Dendritic cell treated with granulocyte-macrophage colony-stimulating factor and Interleukin-4, amounts not matched to agents 40 ng/mL and 50 ng/mL, for 4 days (primary cell): ENCODE measurements at regions not wholly inside any gene's neighbourhood (a gene's known extent, or its start where the extent isn't known, plus 50 kb on each side); places are given as distances from the start of the nearest gene placed in this dataset.

ENCODE experiments used
- H3K27ac Mint-ChIP-seq: one replicate; pipeline ENCODE4 v1.8.0; 2022; ENCODE audit warnings: mild to moderate bottlenecking, mixed read lengths
- H3K27me3 Mint-ChIP-seq: one replicate; pipeline ENCODE4 v1.8.0; 2022; ENCODE audit warnings: mild to moderate bottlenecking, mixed read lengths
- H3K36me3 Mint-ChIP-seq: one replicate; pipeline ENCODE4 v1.8.0; 2022; ENCODE audit warnings: low read depth, mixed read lengths
- H3K4me1 Mint-ChIP-seq: one replicate; pipeline ENCODE4 v1.8.0; 2022; ENCODE audit warnings: low read depth, mixed read lengths
- H3K4me3 Mint-ChIP-seq: one replicate; pipeline ENCODE4 v1.8.0; 2022; ENCODE audit warnings: mild to moderate bottlenecking, moderate library complexity, mixed read lengths
- H3K9me3 Mint-ChIP-seq: one replicate; pipeline ENCODE4 v1.8.0; 2022; ENCODE audit warnings: mixed read lengths
- intact Hi-C: fragments of 100-400 bp; cut with micrococcal nuclease; formaldehyde crosslinking; loops from one replicate; pipeline ENCODE4 v1.15.0; 2022

DNA sequence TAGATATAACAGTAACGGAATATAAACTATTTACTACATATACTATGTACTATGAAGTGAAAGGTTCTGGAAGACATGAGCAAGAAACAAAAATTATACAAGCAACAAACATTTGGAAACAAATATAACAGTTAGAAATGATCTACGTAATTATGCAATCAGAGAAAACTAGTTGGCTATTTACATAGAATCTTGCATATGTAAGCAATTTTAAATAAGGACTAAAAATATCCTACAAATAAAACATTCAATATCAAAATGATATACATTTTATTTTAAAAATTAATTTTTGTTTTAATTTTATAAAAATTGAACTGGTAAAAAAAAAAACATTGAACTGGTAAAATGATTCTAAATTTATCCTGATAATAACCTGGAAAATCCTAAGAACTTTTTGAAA lies 642.5 kb upstream of the PCDH10 start:
- Mint-ChIP-seq H3K27me3 (no peaks in the 10 kb centered on the region), H3K4me3 (no peak overlapping the region)
- intact Hi-C loops, result no loop called here

DNA sequence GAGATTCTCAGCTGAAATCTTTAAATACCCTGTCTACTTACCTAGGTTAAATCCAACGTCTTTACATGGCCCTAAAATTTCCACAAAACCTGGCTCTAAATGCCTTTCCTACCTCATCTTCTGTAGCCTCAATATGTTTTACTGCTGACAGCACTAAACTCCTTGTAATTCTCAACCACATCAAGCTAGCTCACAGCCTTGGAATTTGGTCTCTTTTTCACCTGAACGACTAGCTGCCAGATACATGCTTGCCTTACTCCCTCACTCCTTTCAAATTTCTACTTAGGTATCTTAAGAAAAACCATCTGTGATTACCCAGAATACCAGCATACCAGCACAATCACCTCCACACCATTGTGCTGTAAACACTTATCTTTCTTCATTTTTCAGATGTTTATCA lies 635.6 kb upstream of the PCDH10 start:
- no peaks in the 10 kb centered on the region for H3K9me3 Mint-ChIP-seq
- no peak overlapping the region for H3K4me3 Mint-ChIP-seq
- no peak overlapping the region for H3K27ac Mint-ChIP-seq
- H3K4me1 Mint-ChIP-seq, result no peaks in the 10 kb centered on the region
- H3K36me3 Mint-ChIP-seq, result no peaks in the 10 kb centered on the region
- intact Hi-C loops, result no loop called here
- no peaks in the 10 kb centered on the region for H3K27me3 Mint-ChIP-seq

More for the DNA sequence above, 642.5 kb upstream of the PCDH10 start:
- no peak overlapping the region for H3K27ac Mint-ChIP-seq
- H3K36me3 Mint-ChIP-seq, result no peaks in the 10 kb centered on the region
- H3K4me1 Mint-ChIP-seq, result no peaks in the 10 kb centered on the region
- H3K9me3 Mint-ChIP-seq, result no peaks in the 10 kb centered on the region

DNA sequence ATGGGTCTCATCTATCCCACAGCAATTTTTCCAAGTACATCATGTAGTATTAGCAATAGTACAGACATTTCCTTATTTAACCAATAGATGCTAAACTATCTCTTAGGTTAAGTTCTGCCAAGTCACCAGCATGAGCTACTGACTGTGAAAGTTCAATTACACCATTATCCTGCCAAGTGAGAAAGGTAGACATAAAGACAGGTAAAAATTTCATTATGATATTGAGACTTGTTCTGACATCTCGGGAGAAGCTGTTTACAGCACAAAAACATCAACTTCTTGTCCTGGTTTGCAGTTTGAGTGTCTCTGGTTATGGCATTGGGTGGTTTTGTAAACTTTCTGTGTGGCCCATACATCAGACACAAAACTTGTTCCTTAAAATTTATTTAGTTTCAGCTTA lies 622.4 kb upstream of the PCDH10 start:
- no peaks in the 10 kb centered on the region for H3K4me1 Mint-ChIP-seq
- no peaks in the 10 kb centered on the region for H3K27me3 Mint-ChIP-seq
- H3K36me3 Mint-ChIP-seq, result no peaks in the 10 kb centered on the region
- H3K27ac Mint-ChIP-seq, result no peak overlapping the region
- H3K4me3 Mint-ChIP-seq, result no peak overlapping the region
- intact Hi-C loops, result no loop called here
- H3K9me3 Mint-ChIP-seq, result no peaks in the 10 kb centered on the region

DNA sequence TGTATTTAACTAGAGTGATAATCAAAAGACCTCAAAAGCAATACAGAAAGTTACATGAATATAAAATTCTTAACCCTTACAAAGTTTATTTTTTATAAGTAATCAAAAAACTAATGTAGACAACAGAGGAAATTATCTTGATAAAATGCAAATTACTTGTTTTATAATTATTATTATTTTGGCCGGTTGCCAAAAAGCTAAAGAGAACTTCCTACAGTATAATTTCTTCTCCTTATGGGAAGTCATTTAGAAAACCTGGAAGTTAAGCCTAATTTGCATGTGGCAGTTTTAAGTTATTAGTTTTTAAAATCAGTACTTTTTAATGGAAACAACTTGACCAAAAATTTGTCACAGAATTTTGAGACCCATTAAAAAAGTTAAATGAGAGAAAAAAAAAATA lies 621.3 kb upstream of the PCDH10 start:
- intact Hi-C loops, result no loop called here
- no peaks in the 10 kb centered on the region for H3K4me1 Mint-ChIP-seq
- H3K27me3 Mint-ChIP-seq, result no peaks in the 10 kb centered on the region
- H3K4me3 Mint-ChIP-seq, result no peak overlapping the region
- H3K9me3 Mint-ChIP-seq, result no peaks in the 10 kb centered on the region
- no peak overlapping the region for H3K27ac Mint-ChIP-seq
- no peaks in the 10 kb centered on the region for H3K36me3 Mint-ChIP-seq

DNA sequence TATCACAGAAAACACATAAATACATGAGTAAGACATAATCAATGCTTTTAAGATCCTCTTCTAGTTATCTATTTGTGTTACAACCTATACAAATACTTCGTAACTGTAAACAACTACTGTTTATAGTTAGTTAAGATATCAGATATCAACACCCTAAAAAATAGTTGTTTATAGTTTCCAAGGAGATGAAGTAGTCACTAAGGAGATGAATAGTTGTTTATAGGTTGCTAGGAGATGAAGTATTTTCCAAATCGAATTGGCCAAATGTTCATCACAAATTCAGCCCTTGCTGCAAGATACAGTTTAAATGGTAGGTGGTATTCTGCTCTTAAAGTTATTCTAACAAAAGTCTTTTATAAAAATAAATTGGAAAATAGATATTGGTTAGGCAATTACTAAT lies 618.2 kb upstream of the PCDH10 start:
- Mint-ChIP-seq H3K4me3 (no peak overlapping the region), H3K4me1 (no peaks in the 10 kb centered on the region), H3K27me3 (no peaks in the 10 kb centered on the region), H3K9me3 (no peaks in the 10 kb centered on the region), H3K36me3 (no peaks in the 10 kb centered on the region), H3K27ac (no peak overlapping the region)
- intact Hi-C loops, result no loop called here

DNA sequence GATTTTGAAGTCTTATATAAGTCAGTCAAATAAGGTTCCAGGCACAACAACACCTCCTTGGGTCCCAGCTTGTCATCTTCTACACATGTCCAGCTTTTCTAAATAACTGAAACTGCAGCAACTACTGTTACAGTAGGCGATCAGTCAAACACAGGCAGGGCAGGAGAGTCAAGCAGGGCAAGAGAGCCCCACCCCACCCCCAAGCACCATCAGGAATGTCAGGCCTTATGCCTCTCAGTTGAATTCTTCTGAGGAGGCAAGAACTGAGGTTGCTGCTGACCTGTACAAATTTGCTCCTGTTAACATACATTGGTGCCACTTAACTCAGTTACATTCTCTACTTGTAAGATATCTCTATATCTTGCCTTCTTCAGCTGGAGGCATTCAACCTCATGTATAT lies 608.8 kb upstream of the PCDH10 start:
- Mint-ChIP-seq H3K27me3 (no peaks in the 10 kb centered on the region), H3K9me3 (peaks cover 13% of the 10 kb centered on the region), H3K27ac (no peak overlapping the region), H3K36me3 (no peaks in the 10 kb centered on the region), H3K4me1 (no peaks in the 10 kb centered on the region), H3K4me3 (no peak overlapping the region)
- intact Hi-C loops, result no loop called here

DNA sequence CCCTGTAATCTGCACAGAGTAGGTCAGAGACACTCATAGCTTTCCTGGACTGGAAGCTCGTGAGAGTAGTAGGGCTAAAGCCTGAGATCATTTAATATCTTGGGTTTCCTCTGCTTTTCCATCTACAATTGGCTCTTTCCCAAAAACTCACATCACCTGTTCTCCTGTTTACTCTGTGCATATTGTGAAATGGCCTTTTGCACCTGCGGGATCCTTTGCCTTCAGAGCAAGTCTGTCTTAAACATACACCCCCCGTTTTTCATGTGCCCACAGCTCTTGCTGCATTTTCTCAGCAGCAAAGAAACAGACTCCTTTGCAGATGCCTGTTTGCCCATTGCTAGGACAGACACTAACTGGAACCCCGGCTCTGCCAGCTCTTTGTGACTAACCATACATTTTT lies 608.3 kb upstream of the PCDH10 start:
- Mint-ChIP-seq H3K36me3 (no peaks in the 10 kb centered on the region), H3K27ac (no peak overlapping the region), H3K9me3 (peaks cover 13% of the 10 kb centered on the region), H3K4me1 (no peaks in the 10 kb centered on the region), H3K4me3 (no peak overlapping the region), H3K27me3 (no peaks in the 10 kb centered on the region)
- intact Hi-C loops, result no loop called here

DNA sequence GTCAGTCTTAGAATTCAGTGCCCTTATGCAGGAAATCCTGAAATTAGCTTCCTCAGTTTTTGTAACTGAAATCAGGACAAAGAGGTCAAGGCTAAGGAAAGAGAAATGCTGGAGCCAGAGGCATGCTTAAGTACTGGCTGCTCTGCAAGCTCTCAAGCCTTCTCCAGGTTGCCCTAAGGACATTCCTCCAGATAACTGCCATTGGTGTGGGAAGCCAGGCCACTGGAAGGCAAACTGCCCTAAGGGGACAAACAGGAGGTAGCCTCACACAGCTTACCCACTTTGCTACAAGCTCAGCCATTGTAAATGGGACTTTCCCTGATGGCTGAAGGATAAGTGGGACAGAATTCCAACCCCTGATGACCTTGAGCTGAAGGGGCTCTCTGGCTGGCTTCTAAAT lies 606.9 kb upstream of the PCDH10 start:
- peaks cover 13% of the 10 kb centered on the region for H3K9me3 Mint-ChIP-seq
- H3K27ac Mint-ChIP-seq, result no peak overlapping the region
- no peaks in the 10 kb centered on the region for H3K36me3 Mint-ChIP-seq
- intact Hi-C loops, result no loop called here
- no peaks in the 10 kb centered on the region for H3K27me3 Mint-ChIP-seq
- no peak overlapping the region for H3K4me3 Mint-ChIP-seq
- H3K4me1 Mint-ChIP-seq, result no peaks in the 10 kb centered on the region

DNA sequence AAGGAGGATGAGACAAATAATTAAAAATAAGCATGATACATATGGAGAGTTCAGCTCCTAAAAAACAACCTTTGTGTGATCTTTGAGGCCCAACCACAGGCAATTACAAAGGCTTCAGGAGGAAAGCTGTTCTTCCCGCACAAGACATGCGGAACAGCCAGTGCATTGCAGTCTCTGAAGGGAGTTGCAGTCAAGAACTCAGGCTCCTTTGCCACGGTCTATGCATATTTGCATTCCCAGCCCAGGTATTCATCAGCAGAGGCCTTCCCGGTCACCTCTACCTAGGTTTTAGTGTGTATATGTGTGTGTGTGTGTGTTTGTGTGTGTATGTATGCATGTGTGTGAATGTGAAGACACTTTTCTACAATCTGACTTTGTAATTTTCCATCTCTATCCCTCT lies 600.6 kb upstream of the PCDH10 start:
- intact Hi-C loops, result no loop called here
- no peak overlapping the region for H3K27ac Mint-ChIP-seq
- H3K27me3 Mint-ChIP-seq, result no peaks in the 10 kb centered on the region
- no peaks in the 10 kb centered on the region for H3K9me3 Mint-ChIP-seq
- H3K36me3 Mint-ChIP-seq, result no peaks in the 10 kb centered on the region
- no peak overlapping the region for H3K4me3 Mint-ChIP-seq
- H3K4me1 Mint-ChIP-seq, result no peaks in the 10 kb centered on the region

DNA sequence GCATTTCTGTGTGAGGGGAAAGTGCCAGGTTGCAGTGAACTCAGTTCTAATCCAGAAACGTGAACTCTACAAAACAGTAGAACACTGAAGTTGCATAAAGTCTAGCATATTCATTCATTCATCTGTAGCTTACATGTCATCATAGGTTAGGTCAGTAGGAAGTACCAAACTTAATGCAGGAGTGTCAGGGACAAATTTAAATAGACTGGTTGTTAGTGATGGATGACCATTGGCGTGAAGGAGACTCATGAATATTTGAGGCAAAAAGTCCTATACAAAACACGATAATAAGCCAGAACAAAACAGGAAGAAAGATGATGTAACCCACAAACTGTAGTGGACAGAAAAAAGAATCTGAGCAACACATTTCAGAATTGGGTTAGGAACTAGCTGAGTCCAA lies 592.8 kb upstream of the PCDH10 start:
- Mint-ChIP-seq H3K4me1 (no peaks in the 10 kb centered on the region), H3K27ac (no peak overlapping the region), H3K9me3 (no peaks in the 10 kb centered on the region), H3K36me3 (no peaks in the 10 kb centered on the region), H3K27me3 (no peaks in the 10 kb centered on the region), H3K4me3 (no peak overlapping the region)
- intact Hi-C loops, result no loop called here

DNA sequence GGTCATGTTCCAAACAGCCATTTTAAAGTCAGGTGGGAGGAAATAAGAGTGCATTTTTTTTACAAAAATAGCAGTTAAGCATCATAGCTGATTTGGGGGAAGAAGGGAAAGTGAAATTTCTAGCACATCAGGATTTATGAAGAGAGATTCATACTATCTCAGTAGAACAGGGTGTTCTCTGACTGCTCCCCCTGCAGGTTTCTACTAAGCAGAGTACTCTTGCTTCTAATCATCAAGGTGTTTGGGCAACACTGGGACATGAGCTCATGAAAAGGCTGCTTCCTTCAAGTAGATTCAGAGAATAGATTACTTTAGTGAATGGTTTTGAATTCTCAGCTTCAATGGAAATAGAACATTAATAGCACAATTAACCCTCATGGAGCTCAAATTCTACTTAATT lies 591.4 kb upstream of the PCDH10 start:
- no peaks in the 10 kb centered on the region for H3K4me1 Mint-ChIP-seq
- intact Hi-C loops, result no loop called here
- H3K4me3 Mint-ChIP-seq, result no peak overlapping the region
- H3K27ac Mint-ChIP-seq, result no peak overlapping the region
- H3K9me3 Mint-ChIP-seq, result no peaks in the 10 kb centered on the region
- H3K27me3 Mint-ChIP-seq, result no peaks in the 10 kb centered on the region
- no peaks in the 10 kb centered on the region for H3K36me3 Mint-ChIP-seq

DNA sequence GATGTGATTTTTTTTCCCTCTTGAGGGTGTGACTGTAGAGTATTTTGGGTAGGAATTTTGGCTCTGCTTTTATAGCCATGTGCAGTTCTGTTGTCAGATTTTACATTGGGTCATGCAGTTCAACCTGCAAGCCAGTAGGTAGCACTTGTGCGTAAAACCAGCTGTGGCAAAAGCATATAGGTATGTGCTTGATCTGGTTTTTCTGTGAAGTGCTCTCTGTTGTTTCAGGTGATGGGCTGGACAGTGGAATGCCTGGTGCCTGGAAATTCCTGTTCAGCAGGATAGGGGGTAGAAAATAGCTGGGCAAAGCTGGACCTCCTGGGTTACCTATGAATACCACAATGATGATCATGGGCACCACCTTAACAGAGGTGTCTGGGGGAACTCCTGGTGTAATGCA lies 584.2 kb upstream of the PCDH10 start:
- Mint-ChIP-seq H3K27ac (no peak overlapping the region), H3K36me3 (no peaks in the 10 kb centered on the region), H3K4me1 (no peaks in the 10 kb centered on the region), H3K9me3 (peaks cover 20% of the 10 kb centered on the region), H3K27me3 (no peaks in the 10 kb centered on the region), H3K4me3 (no peak overlapping the region)
- intact Hi-C loops, result no loop called here

DNA sequence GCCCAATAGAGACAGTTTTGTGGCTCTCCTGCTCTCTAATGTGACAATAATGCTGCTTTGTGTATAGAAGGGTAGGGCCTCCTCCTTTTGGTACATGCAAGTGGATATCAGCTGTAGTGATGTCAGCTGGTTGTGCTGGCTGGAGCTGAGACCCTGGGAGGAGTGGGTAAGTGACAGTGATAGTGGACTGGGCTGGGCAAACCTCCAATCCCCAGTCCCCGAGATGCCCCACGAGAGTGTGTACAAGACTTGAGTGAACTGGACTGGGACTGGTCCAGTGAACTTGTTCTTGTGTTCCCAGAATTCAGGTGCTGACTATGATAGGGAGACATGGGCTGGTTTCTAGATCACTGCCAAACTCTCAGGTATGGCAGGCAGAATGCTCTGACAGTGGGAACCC lies 583.6 kb upstream of the PCDH10 start:
- Mint-ChIP-seq H3K9me3 (peaks cover 20% of the 10 kb centered on the region), H3K4me1 (no peaks in the 10 kb centered on the region), H3K4me3 (no peak overlapping the region), H3K36me3 (no peaks in the 10 kb centered on the region), H3K27me3 (no peaks in the 10 kb centered on the region), H3K27ac (no peak overlapping the region)
- intact Hi-C loops, result no loop called here

DNA sequence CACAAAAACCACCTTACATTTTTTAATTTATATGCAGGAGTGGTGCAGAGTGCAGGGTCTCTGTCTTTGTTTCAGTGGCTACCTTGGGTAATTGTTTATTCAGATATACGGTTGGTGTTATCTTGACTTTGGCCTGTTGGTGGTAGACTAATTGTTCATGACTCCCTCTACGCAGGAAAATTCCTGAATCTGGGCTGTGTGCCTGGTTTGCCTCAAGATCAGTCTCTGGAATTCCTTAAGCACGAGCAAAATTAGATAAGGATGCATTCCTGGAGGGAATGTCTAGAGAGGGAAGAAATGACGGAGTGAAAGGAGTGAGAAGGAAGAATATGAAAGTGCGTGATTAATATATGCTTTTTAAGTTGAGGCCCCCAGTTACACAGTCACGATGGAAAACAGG lies 576.9 kb upstream of the PCDH10 start:
- Mint-ChIP-seq H3K36me3 (no peaks in the 10 kb centered on the region), H3K27me3 (no peaks in the 10 kb centered on the region), H3K4me1 (no peaks in the 10 kb centered on the region), H3K27ac (no peak overlapping the region), H3K4me3 (no peak overlapping the region), H3K9me3 (no peaks in the 10 kb centered on the region)
- intact Hi-C loops, result no loop called here

DNA sequence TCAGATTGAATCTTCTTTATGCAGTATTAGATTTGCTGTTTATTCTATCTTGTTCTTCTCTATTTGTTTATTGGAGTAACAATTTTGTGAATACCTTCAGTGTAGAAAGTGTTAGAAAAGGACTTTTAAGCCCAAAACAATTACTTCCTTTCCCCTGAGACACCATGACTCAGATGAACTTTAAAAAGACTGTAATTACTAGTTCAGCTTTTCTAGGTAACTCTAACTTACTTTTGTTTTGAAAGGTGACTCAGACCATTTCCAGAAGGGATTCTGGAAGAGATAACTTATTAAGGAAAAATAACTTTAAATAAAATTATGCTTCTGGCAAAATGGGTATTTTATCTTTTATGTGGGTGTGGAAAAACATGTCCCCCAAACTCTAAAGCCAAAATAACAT lies 561.5 kb upstream of the PCDH10 start:
- intact Hi-C loops, result no loop called here
- no peaks in the 10 kb centered on the region for H3K36me3 Mint-ChIP-seq
- H3K27ac Mint-ChIP-seq, result no peak overlapping the region

DNA sequence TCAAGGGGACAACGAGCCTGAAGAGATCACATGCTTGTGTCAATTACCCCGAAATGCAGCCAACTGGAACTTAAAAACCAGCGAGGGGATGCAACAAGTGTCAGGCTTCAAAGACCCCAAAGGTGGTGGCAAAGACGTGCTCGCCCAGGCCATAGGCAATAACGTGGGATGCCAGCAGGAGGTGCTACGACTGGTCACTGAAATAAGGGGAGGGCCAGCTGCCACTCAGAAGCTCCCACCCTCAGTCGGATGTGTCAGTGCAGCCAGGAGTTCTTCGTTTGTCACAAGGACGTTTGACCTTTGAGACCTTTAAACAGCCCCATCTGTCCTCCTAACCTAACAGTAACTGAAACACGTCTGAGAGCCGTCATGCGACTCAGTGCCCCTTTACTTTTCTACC lies 556.8 kb upstream of the PCDH10 start:
- Mint-ChIP-seq H3K27me3 (no peaks in the 10 kb centered on the region), H3K4me3 (no peak overlapping the region), H3K9me3 (no peaks in the 10 kb centered on the region), H3K27ac (no peak overlapping the region), H3K4me1 (no peaks in the 10 kb centered on the region), H3K36me3 (no peaks in the 10 kb centered on the region)
- intact Hi-C loops, result no loop called here

More for the DNA sequence above, 561.5 kb upstream of the PCDH10 start:
- Mint-ChIP-seq H3K9me3 (no peaks in the 10 kb centered on the region), H3K4me1 (no peaks in the 10 kb centered on the region), H3K27me3 (no peaks in the 10 kb centered on the region), H3K4me3 (no peak overlapping the region)
